ENCODE measurements at regions not wholly inside any gene's neighbourhood (a gene's known extent, or its start where the extent isn't known, plus 50 kb on each side); places are given as distances from the start of the nearest gene placed in this dataset.

GRCh38 chrX:146181858-146182257 is 364.2 kb downstream of the SLITRK2 start:
- Histone ChIP-seq H2AFZ (replicated peaks; ENCODE audit: low read length, poor library complexity) (no peak overlapping the region), H2BK20ac (ENCODE audit: low read depth, low read length) (no peak overlapping the region), H3K56ac (ENCODE audit: extremely low read depth, insufficient read depth, low read length) (no peak overlapping the region), H2BK15ac (ENCODE audit: low read depth, low read length) (no peak overlapping the region), H2AK5ac (ENCODE audit: low read depth, low read length) (no peak overlapping the region), H3K18ac (ENCODE audit: low read depth, low read length) (no peak overlapping the region), H4K8ac (ENCODE audit: low read depth in 2 of 2, low read length in 2 of 2) (no peak overlapping the region), H3K4ac (ENCODE audit: low read depth, low read length) (no peak overlapping the region), H3K27ac (ENCODE audit: insufficient read depth, low read length) (no peak overlapping the region), H3K14ac (replicated peaks; ENCODE audit: low read depth, low read length) (no peak overlapping the region), H3K79me1 (ENCODE audit: low read depth in 1 of 2, low read length in 2 of 2) (no peaks in the 10 kb centered on the region), H2AK9ac (replicated peaks; ENCODE audit: low read depth, low read length, poor library complexity) (no peak overlapping the region), H3K36me3 (ENCODE audit: control insufficient read depth, insufficient read depth, low read length) (no peaks in the 10 kb centered on the region), H4K20me1 (ENCODE audit: insufficient read depth, low read length) (no peaks in the 10 kb centered on the region), H3K9ac (ENCODE audit: low read depth, low read length) (no peak overlapping the region), H3K4me3 (ENCODE audit: insufficient read depth, low read depth, low read length) (no peak overlapping the region), H3K9me1 (ENCODE audit: insufficient read depth, low read length) (no peaks in the 10 kb centered on the region), H3K4me2 (ENCODE audit: low read depth, low read length) (no peak overlapping the region), H3K27me3 (ENCODE audit: control insufficient read depth, insufficient read depth, low read length) (no peaks in the 10 kb centered on the region), H2BK120ac (ENCODE audit: low read depth, low read length) (no peak overlapping the region), H3K23ac (ENCODE audit: low read depth, low read length) (no peak overlapping the region), H2BK5ac (ENCODE audit: low read depth, low read length, poor library complexity, severe bottlenecking) (no peak overlapping the region), H3K4me1 (ENCODE audit: control insufficient read depth, insufficient read depth, low read length) (no peaks in the 10 kb centered on the region), H4K5ac (ENCODE audit: low read depth, low read length) (no peak overlapping the region), H3K9me3 (ENCODE audit: control insufficient read depth, insufficient read depth, low read length) (peaks cover 11% of the 10 kb centered on the region), H4K91ac (ENCODE audit: insufficient read depth, low read depth, low read length) (no peak overlapping the region)
- WGBS, 2 experiments (ENCODE audit: extremely low coverage in 2 of 2, insufficient read length in 1 of 2): no CpG with 5 or more reads among the region's 4 CpGs
- ChIA-PET CTCF (no interaction called here), POLR2A (ENCODE audit: unreplicated experiment) (no interaction called here)
- no peak for ATAC-seq (ENCODE audit: low read depth)
- dilution Hi-C loops (cut with HindIII; ENCODE audit: low sequenced_read_pairs, unreplicated experiment) (no loop called here), in situ Hi-C loops (cut with MboI; ENCODE audit: low sequenced_read_pairs) (no loop called here), intact Hi-C loops (cut with micrococcal nuclease) (no loop called here)
- no peak for DNase-seq
- BruUV-seq (replicated peaks): no TSS peak
- TF ChIP-seq FOS (IDR thresholded peaks at IDR 0.05; ENCODE audit: low read depth, low read length) (no peak), POLR2A (IDR thresholded peaks at IDR 0.05; ENCODE audit: low read depth, low read length) (no peak), MAZ (IDR thresholded peaks at IDR 0.05; ENCODE audit: borderline replicate concordance, low read depth, low read length) (no peak), CEBPB (IDR thresholded peaks at IDR 0.05; ENCODE audit: low read depth, low read length) (no peak), USF2 (IDR thresholded peaks at IDR 0.05; ENCODE audit: low read depth, low read length) (no peak), RCOR1 (IDR thresholded peaks at IDR 0.05; ENCODE audit: insufficient replicate concordance, low read length) (no peak)
